HL-60 (cell line): ENCODE measurements at regions not wholly inside any gene's neighbourhood (a gene's known extent, or its start where the extent isn't known, plus 50 kb on each side); places are given as distances from the start of the nearest gene placed in this dataset.
"Not testable (repeated sequence)": the region's sequence is repeated elsewhere in the genome, so short reads cannot be mapped to it uniquely, and the experiment has no call there.

Experiments
- DNase-seq, 2 experiments: peaks; one replicate each; pipeline ENCODE4 v3.0.0-alpha.2; 2010 to 2020; ENCODE audit warnings: low read depth in 1 of 2, low spot score in 1 of 2
- H3K27ac ChIP-seq: fragments of 250-450 bp; sonication (Bioruptor Pico); replicated peaks from 2 replicates; pipeline ENCODE4 v1.5.1; 2020; ENCODE audit warnings: mild to moderate bottlenecking, moderate library complexity
- H3K27me3 ChIP-seq: fragments of 250-450 bp; sonication (Bioruptor Pico); 2 replicates; pipeline ENCODE4 v1.5.1; 2021; ENCODE audit warnings: mild to moderate bottlenecking, moderate library complexity; ENCODE audit not compliant: insufficient read depth, poor library complexity, severe bottlenecking
- H3K4me3 ChIP-seq: replicated peaks from 2 replicates; pipeline ENCODE4 v1.5.1; 2011; ENCODE audit warnings: mild to moderate bottlenecking, control low read depth, low read length; ENCODE audit not compliant: insufficient read depth
- GABPA ChIP-seq: IDR thresholded peaks from 2 replicates; pipeline ENCODE4 v1.6.1; 2012; ENCODE audit warnings: low read depth
- POLR2AphosphoS5 ChIP-seq: IDR thresholded peaks from 2 replicates; pipeline ENCODE4 v1.6.1; 2012; ENCODE audit warnings: low read depth
- SPI1 ChIP-seq: IDR thresholded peaks from 2 replicates; pipeline ENCODE4 v1.6.1; 2012; ENCODE audit warnings: low read depth, mild to moderate bottlenecking, borderline replicate concordance
- TF ChIP-seq, protein P1 (sequence below): IDR thresholded peaks from one replicate; pipeline ENCODE4 v1.5.1; 2011; ENCODE audit warnings: low read length, control low read depth, inconsistent platforms; ENCODE audit not compliant: insufficient read depth
- TF ChIP-seq, protein P2 (sequence below): IDR thresholded peaks from 2 replicates; pipeline ENCODE4 v1.6.1; 2012; ENCODE audit warnings: low read depth; ENCODE audit not compliant: insufficient replicate concordance

DNA sequence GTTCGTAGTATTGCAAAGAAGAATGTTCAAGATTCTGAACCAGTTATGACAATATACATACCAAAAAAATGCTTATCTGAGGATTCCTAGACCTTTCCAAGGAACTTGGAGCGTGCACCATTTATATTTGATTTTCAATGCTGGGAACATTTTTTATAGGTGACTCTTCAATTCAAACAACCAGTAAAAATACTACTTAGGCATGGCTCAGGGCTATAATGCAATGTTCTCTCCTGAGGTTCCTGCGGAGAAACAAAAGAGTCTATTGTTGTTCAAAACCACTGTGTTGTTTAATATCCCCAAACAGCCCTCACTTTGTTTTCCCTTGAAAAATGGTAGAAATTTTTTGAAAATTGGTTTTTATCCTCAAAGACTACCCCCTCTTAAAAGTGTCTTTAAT is 335.7 kb upstream of the IZUMO3 start:
- no peak for DNase-seq
- Histone ChIP-seq H3K27me3 (no peaks in the 10 kb centered on the region), H3K4me3 (no peak overlapping the region), H3K27ac (no peak overlapping the region)
- TF ChIP-seq, protein P1, sequence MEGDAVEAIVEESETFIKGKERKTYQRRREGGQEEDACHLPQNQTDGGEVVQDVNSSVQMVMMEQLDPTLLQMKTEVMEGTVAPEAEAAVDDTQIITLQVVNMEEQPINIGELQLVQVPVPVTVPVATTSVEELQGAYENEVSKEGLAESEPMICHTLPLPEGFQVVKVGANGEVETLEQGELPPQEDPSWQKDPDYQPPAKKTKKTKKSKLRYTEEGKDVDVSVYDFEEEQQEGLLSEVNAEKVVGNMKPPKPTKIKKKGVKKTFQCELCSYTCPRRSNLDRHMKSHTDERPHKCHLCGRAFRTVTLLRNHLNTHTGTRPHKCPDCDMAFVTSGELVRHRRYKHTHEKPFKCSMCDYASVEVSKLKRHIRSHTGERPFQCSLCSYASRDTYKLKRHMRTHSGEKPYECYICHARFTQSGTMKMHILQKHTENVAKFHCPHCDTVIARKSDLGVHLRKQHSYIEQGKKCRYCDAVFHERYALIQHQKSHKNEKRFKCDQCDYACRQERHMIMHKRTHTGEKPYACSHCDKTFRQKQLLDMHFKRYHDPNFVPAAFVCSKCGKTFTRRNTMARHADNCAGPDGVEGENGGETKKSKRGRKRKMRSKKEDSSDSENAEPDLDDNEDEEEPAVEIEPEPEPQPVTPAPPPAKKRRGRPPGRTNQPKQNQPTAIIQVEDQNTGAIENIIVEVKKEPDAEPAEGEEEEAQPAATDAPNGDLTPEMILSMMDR: no peak
- no peak for TF ChIP-seq GABPA
- no peak for TF ChIP-seq SPI1
- TF ChIP-seq, protein P2, sequence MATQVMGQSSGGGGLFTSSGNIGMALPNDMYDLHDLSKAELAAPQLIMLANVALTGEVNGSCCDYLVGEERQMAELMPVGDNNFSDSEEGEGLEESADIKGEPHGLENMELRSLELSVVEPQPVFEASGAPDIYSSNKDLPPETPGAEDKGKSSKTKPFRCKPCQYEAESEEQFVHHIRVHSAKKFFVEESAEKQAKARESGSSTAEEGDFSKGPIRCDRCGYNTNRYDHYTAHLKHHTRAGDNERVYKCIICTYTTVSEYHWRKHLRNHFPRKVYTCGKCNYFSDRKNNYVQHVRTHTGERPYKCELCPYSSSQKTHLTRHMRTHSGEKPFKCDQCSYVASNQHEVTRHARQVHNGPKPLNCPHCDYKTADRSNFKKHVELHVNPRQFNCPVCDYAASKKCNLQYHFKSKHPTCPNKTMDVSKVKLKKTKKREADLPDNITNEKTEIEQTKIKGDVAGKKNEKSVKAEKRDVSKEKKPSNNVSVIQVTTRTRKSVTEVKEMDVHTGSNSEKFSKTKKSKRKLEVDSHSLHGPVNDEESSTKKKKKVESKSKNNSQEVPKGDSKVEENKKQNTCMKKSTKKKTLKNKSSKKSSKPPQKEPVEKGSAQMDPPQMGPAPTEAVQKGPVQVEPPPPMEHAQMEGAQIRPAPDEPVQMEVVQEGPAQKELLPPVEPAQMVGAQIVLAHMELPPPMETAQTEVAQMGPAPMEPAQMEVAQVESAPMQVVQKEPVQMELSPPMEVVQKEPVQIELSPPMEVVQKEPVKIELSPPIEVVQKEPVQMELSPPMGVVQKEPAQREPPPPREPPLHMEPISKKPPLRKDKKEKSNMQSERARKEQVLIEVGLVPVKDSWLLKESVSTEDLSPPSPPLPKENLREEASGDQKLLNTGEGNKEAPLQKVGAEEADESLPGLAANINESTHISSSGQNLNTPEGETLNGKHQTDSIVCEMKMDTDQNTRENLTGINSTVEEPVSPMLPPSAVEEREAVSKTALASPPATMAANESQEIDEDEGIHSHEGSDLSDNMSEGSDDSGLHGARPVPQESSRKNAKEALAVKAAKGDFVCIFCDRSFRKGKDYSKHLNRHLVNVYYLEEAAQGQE: no peak
- TF ChIP-seq POLR2AphosphoS5: no peak

DNA sequence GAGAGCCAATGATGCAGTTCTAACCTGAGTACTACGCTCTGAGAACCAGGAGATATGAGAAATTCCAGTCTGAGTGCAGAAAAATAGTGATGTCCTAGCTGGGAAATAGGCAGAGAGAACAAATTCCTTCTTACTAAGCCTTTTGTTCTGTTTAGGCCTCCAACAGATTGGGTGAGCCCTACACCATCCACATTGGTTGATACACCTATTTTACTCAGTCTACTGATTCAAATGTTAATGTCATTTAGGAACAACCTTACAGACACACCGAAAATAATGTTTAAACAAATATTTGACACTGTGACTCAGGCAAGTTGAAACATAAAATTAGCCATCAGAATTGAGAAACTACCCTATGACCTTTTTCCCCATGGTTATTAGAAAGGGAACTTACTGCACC is 333.9 kb upstream of the IZUMO3 start:
- no peak for DNase-seq
- no peak for TF ChIP-seq GABPA
- TF ChIP-seq, protein P1: no peak
- Histone ChIP-seq H3K27me3 (no peaks in the 10 kb centered on the region), H3K4me3 (no peak overlapping the region), H3K27ac (no peak overlapping the region)

DNA sequence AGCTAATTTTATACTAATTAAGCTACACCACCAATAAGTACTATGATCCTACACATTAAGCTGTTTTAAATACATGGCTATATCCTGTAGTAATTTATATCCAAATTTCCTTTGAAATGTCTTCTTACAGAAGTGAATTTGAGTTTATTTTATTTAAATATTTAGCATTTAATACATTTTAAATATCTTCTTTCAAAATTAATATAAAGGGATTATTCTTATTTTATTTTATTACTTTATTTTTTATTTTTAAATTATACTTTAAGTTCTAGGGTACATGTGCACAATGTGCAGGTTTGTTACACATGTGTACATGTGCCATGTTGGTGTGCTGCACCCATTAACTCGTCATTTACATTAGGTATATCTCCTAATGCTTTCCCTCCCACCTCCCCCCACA is 310.9 kb upstream of the IZUMO3 start:
- not testable (repeated sequence) for H3K27me3 ChIP-seq, DNase-seq, H3K4me3 ChIP-seq, H3K27ac ChIP-seq

DNA sequence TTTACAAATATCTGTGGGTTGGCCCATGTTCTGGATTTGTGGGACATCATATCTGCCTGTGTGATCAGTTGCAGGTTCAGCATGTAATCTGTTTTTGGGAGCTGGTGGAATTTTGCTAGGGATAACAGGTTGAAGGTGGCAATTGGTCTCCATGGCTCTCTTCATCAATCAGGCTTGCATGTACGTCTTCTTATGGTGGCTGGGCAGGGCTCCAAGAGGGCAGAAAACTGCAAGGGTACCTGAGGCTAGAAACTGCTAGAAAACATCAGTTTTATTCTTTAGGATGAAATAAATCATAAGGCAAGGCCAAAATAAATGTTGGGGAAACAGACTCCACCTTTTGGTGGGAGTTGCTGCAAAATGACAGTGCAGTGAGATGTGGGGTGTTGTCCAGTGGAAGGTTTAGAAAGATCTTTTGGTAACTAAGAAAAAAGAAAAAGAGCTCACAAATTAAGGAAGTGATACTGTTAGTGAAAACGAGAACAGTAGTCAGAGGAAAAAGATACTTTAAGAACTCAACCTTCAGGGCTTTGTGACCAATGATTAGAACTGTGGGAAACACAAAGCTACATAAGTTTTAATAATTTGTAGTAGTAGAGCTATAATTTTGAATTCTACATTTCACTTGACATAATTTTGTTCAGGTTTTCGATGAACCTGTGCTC is 300.7 kb upstream of the IZUMO3 start:
- no peak overlapping the region for H3K27ac ChIP-seq
- no peaks in the 10 kb centered on the region for H3K27me3 ChIP-seq
- H3K4me3 ChIP-seq: no peak overlapping the region
- TF ChIP-seq, protein P2: no peak
- TF ChIP-seq POLR2AphosphoS5: no peak
- TF ChIP-seq GABPA: no peak
- no peak for TF ChIP-seq SPI1
- TF ChIP-seq, protein P1: no peak
- no peak for DNase-seq
